ENCODE measurements at regions not wholly inside any gene's neighbourhood (a gene's known extent, or its start where the extent isn't known, plus 50 kb on each side); places are given as distances from the start of the nearest gene placed in this dataset.
"Not testable (repeated sequence)": the region's sequence is repeated elsewhere in the genome, so short reads cannot be mapped to it uniquely, and the experiment has no call there.

DNA sequence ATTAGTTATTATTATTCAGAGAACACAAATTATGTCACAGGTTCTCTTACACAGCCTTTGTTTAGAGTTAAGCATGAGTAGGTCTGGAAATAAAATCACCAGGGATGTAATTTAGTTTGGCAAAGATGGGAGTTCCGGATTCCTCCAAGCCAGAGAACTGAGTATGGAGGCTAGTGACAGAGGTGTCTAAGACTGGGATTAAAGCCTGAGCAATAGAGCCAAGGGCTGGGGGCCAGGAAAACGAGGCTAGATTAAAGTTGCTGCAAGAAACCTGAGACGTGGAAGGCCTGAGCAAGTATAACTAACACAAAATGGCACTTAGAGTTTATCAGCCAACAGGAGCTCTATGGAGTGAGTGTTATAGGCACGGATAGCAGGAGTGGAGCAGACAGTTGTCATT, 381.6 kb downstream of the SRGAP2C start:
- no peak for DNase-seq (ENCODE audit: low read depth, low spot score)
- no peaks in the 10 kb centered on the region for H3K27me3 ChIP-seq (ENCODE audit: control insufficient read depth, extremely low read depth, insufficient read depth, low read length)
- no peak for FAIRE-seq

DNA sequence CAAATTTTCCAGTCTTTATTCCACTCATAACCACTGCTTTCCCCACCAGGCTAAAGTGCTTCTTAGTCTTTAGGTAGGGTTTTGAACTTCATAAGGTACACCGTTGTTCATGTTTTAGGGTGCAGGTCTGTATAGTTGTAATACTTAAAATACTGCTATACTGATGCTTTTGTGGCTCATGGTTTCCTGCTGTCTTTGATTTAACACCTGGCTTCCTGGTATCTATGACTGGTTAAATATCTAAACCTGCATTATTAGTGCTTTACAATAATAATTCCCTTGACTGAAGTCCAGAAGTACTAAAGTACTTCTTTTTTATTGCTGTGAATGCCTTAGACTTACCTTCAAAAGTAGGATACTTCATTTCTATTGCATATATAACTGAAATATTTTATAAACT, 384.7 kb downstream of the SRGAP2C start:
- Histone ChIP-seq H4K20me1 (ENCODE audit: control insufficient read depth, extremely low read depth, insufficient read depth, low read length) (no peaks in the 10 kb centered on the region), H3K9me3 (ENCODE audit: control insufficient read depth, low read depth, low read length) (no peaks in the 10 kb centered on the region), H3K9me1 (ENCODE audit: control insufficient read depth, extremely low read depth, insufficient read depth, low read length) (no peaks in the 10 kb centered on the region), H3K79me2 (ENCODE audit: control insufficient read depth, insufficient read depth, low read length) (no peaks in the 10 kb centered on the region), H3K4me1 (ENCODE audit: control insufficient read depth, extremely low read depth, insufficient read depth, low read length) (peaks cover 2% of the 10 kb centered on the region), H3K27ac (ENCODE audit: control insufficient read depth, insufficient read depth, low read length) (no peak overlapping the region), H3K36me3 (ENCODE audit: control insufficient read depth in 2 of 2, extremely low read depth in 1 of 2, insufficient read depth in 2 of 2, low read length in 2 of 2) (no peaks in the 10 kb centered on the region), H3K4me3 (ENCODE audit: control insufficient read depth in 2 of 3, extremely low read depth in 1 of 3, insufficient read depth in 2 of 3, low read depth in 1 of 3, low read length in 3 of 3) (no peak overlapping the region), H2AFZ (ENCODE audit: control insufficient read depth, low read length) (no peak overlapping the region), H3K4me2 (ENCODE audit: control insufficient read depth, extremely low read depth, insufficient read depth, low read depth, low read length) (no peak overlapping the region), H3K27me3 (ENCODE audit: control insufficient read depth, extremely low read depth, insufficient read depth, low read length) (no peaks in the 10 kb centered on the region), H3K9ac (ENCODE audit: control insufficient read depth, extremely low read depth, insufficient read depth, low read length) (no peak overlapping the region)
- DNase-seq (ENCODE audit: low read depth, low spot score) = no peak
- TF ChIP-seq, protein P1, sequence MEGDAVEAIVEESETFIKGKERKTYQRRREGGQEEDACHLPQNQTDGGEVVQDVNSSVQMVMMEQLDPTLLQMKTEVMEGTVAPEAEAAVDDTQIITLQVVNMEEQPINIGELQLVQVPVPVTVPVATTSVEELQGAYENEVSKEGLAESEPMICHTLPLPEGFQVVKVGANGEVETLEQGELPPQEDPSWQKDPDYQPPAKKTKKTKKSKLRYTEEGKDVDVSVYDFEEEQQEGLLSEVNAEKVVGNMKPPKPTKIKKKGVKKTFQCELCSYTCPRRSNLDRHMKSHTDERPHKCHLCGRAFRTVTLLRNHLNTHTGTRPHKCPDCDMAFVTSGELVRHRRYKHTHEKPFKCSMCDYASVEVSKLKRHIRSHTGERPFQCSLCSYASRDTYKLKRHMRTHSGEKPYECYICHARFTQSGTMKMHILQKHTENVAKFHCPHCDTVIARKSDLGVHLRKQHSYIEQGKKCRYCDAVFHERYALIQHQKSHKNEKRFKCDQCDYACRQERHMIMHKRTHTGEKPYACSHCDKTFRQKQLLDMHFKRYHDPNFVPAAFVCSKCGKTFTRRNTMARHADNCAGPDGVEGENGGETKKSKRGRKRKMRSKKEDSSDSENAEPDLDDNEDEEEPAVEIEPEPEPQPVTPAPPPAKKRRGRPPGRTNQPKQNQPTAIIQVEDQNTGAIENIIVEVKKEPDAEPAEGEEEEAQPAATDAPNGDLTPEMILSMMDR (optimal IDR thresholded peaks at IDR 0.05 in 1 of 3, IDR thresholded peaks at IDR 0.05 in 1 of 3, conservative IDR thresholded peaks at IDR 0.05 in 1 of 3; ENCODE audit: extremely low read depth in 1 of 3, insufficient read depth in 2 of 3, low read length in 3 of 3) = no peak
- TF ChIP-seq EZH2 (IDR thresholded peaks at IDR 0.05; ENCODE audit: low read length) = no peak
- dilution Hi-C loops (cut with MboI; ENCODE audit: extremely low pct_ligation_motif_present, low sequenced_read_pairs) = no loop called here
- no peak for FAIRE-seq

More for the DNA sequence above, 381.6 kb downstream of the SRGAP2C start:
- no peak overlapping the region for H2AFZ ChIP-seq (ENCODE audit: control insufficient read depth, low read length)
- no peak overlapping the region for H3K4me3 ChIP-seq (ENCODE audit: control insufficient read depth in 2 of 3, extremely low read depth in 1 of 3, insufficient read depth in 2 of 3, low read depth in 1 of 3, low read length in 3 of 3)
- dilution Hi-C loops (cut with MboI; ENCODE audit: extremely low pct_ligation_motif_present, low sequenced_read_pairs) = no loop called here
- no peaks in the 10 kb centered on the region for H3K9me1 ChIP-seq (ENCODE audit: control insufficient read depth, extremely low read depth, insufficient read depth, low read length)
- TF ChIP-seq, protein P1 (optimal IDR thresholded peaks at IDR 0.05 in 1 of 3, IDR thresholded peaks at IDR 0.05 in 1 of 3, conservative IDR thresholded peaks at IDR 0.05 in 1 of 3; ENCODE audit: extremely low read depth in 1 of 3, insufficient read depth in 2 of 3, low read length in 3 of 3) = no peak
- TF ChIP-seq EZH2 (IDR thresholded peaks at IDR 0.05; ENCODE audit: low read length) = no peak
- H3K36me3 ChIP-seq (ENCODE audit: control insufficient read depth in 2 of 2, extremely low read depth in 1 of 2, insufficient read depth in 2 of 2, low read length in 2 of 2) = no peaks in the 10 kb centered on the region
- no peak overlapping the region for H3K4me2 ChIP-seq (ENCODE audit: control insufficient read depth, extremely low read depth, insufficient read depth, low read depth, low read length)
- no peaks in the 10 kb centered on the region for H3K4me1 ChIP-seq (ENCODE audit: control insufficient read depth, extremely low read depth, insufficient read depth, low read length)
- no peak overlapping the region for H3K9ac ChIP-seq (ENCODE audit: control insufficient read depth, extremely low read depth, insufficient read depth, low read length)
- no peaks in the 10 kb centered on the region for H4K20me1 ChIP-seq (ENCODE audit: control insufficient read depth, extremely low read depth, insufficient read depth, low read length)
- no peaks in the 10 kb centered on the region for H3K79me2 ChIP-seq (ENCODE audit: control insufficient read depth, insufficient read depth, low read length)
- no peak overlapping the region for H3K27ac ChIP-seq (ENCODE audit: control insufficient read depth, insufficient read depth, low read length)
- no peaks in the 10 kb centered on the region for H3K9me3 ChIP-seq (ENCODE audit: control insufficient read depth, low read depth, low read length)

DNA sequence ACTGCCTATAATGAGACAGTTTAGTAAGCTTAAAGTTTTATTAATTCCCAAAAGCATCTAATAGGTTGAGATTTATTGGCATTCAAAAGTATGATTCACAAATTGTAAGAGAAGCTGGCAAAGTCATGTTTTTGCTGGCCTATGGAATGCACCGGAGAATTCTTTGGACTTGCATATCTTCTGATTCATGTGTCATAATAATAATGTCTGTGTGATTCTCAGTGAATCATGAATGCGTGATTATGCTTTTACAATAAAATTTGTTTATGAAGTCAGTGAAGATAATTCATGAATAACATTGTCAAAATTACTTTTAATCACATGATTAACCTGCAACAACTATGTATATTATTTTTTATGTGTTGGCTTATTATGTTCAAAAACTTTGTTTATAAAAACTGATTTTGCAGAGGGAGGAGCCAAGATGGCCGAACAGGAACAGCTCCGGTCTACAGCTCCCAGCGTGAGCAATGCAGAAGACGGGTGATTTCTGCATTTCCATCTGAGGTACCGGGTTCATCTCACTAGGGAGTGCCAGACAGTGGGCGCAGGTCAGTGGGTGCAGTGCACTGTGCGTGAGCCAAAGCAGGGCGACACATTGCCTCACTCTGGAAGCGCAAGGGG, 389.2 kb downstream of the SRGAP2C start:
- Histone ChIP-seq H3K27ac (ENCODE audit: control insufficient read depth, insufficient read depth, low read length) (peak overlapping the region; percentile 20), H2AFZ (ENCODE audit: control insufficient read depth, low read length) (peak overlapping the region; percentile 51), H3K4me2 (ENCODE audit: control insufficient read depth, extremely low read depth, insufficient read depth, low read depth, low read length) (peak overlapping the region; percentile 5)
- H3K9ac ChIP-seq (ENCODE audit: control insufficient read depth, extremely low read depth, insufficient read depth, low read length); H3K4me3 ChIP-seq (ENCODE audit: control insufficient read depth in 2 of 3, extremely low read depth in 1 of 3, insufficient read depth in 2 of 3, low read depth in 1 of 3, low read length in 3 of 3); H4K20me1 ChIP-seq (ENCODE audit: control insufficient read depth, extremely low read depth, insufficient read depth, low read length); H3K36me3 ChIP-seq (ENCODE audit: control insufficient read depth in 2 of 2, extremely low read depth in 1 of 2, insufficient read depth in 2 of 2, low read length in 2 of 2); H3K4me1 ChIP-seq (ENCODE audit: control insufficient read depth, extremely low read depth, insufficient read depth, low read length); H3K79me2 ChIP-seq (ENCODE audit: control insufficient read depth, insufficient read depth, low read length); H3K9me1 ChIP-seq (ENCODE audit: control insufficient read depth, extremely low read depth, insufficient read depth, low read length); dilution Hi-C loops (cut with MboI; ENCODE audit: extremely low pct_ligation_motif_present, low sequenced_read_pairs); H3K9me3 ChIP-seq (ENCODE audit: control insufficient read depth, low read depth, low read length); H3K27me3 ChIP-seq (ENCODE audit: control insufficient read depth, extremely low read depth, insufficient read depth, low read length): not testable (repeated sequence)
- peak; percentile 48 for DNase-seq (ENCODE audit: low read depth, low spot score)
- FAIRE-seq = peak; percentile 69

DNA sequence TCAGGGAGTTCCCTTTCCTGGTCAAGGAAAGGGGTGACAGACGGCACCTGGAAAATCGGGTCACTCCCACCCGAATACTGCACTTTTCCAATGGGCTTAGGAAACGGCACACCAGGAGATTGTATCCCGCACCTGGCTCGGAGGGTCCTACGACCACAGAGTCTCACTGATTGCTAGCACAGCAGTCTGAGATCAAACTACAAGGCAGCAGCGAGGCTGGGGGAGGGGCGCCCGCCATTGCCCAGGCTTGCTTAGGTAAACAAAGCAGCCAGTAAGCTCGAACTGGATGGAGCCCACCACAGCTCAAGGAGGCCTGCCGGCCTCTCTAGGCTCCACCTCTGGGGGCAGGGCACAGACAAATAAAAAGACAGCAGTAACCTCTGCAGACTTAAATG, 389.7 kb downstream of the SRGAP2C start:
- H2AFZ ChIP-seq (ENCODE audit: control insufficient read depth, low read length); FAIRE-seq; H4K20me1 ChIP-seq (ENCODE audit: control insufficient read depth, extremely low read depth, insufficient read depth, low read length); H3K9ac ChIP-seq (ENCODE audit: control insufficient read depth, extremely low read depth, insufficient read depth, low read length); H3K27me3 ChIP-seq (ENCODE audit: control insufficient read depth, extremely low read depth, insufficient read depth, low read length); H3K4me1 ChIP-seq (ENCODE audit: control insufficient read depth, extremely low read depth, insufficient read depth, low read length); DNase-seq (ENCODE audit: low read depth, low spot score); H3K4me2 ChIP-seq (ENCODE audit: control insufficient read depth, extremely low read depth, insufficient read depth, low read depth, low read length); H3K9me1 ChIP-seq (ENCODE audit: control insufficient read depth, extremely low read depth, insufficient read depth, low read length); H3K79me2 ChIP-seq (ENCODE audit: control insufficient read depth, insufficient read depth, low read length); H3K4me3 ChIP-seq (ENCODE audit: control insufficient read depth in 2 of 3, extremely low read depth in 1 of 3, insufficient read depth in 2 of 3, low read depth in 1 of 3, low read length in 3 of 3); dilution Hi-C loops (cut with MboI; ENCODE audit: extremely low pct_ligation_motif_present, low sequenced_read_pairs); H3K9me3 ChIP-seq (ENCODE audit: control insufficient read depth, low read depth, low read length); H3K36me3 ChIP-seq (ENCODE audit: control insufficient read depth in 2 of 2, extremely low read depth in 1 of 2, insufficient read depth in 2 of 2, low read length in 2 of 2): not testable (repeated sequence)
- peak overlapping the region; percentile 8 for H3K27ac ChIP-seq (ENCODE audit: control insufficient read depth, insufficient read depth, low read length)
